IMR-90 (cell line): ENCODE measurements at regions not wholly inside any gene's neighbourhood (a gene's known extent, or its start where the extent isn't known, plus 50 kb on each side); places are given as distances from the start of the nearest gene placed in this dataset.

Experiments used
- ATAC-seq: fragments of 200-7000 bp; cut with Tn5 transposase; 2 replicates; pipeline ENCODE4 v1.9.1; 2020; ENCODE audit warnings: low read depth, mild to moderate bottlenecking, moderate library complexity
- BruUV-seq: library from RNA; stranded (reverse); fragments of 400-500 nt; replicated peaks from 2 replicates; lab custom pipeline; 2021; lab: Mats Ljungman, UMichigan
- CTCF ChIA-PET: fragments of 300-600 bp; formaldehyde crosslinking; extraction: SDS; loops from one replicate; lab custom pipeline; 2021; ENCODE audit warnings: antibody characterized with exemption; lab: Yijun Ruan, JAX
- POLR2A ChIA-PET: fragments of 300-600 bp; sonication (Branson Sonifier 250); formaldehyde crosslinking; loops from one replicate; lab custom pipeline; 2022; ENCODE audit warnings: antibody characterized with exemption; ENCODE audit not compliant: unreplicated experiment; lab: Charles Lee
- DNase-seq: peaks from one replicate; pipeline ENCODE4 v3.0.0; 2013
- H2AFZ ChIP-seq: replicated peaks from 2 replicates; pipeline ENCODE3; 2013; ENCODE audit warnings: low read length, mild to moderate bottlenecking; ENCODE audit not compliant: poor library complexity
- H2AK5ac ChIP-seq: 2 replicates; pipeline ENCODE4 v1.6.1; 2013; ENCODE audit warnings: low read depth, low read length, inconsistent platforms
- H2AK9ac ChIP-seq: replicated peaks from 2 replicates; pipeline ENCODE3; 2013; ENCODE audit warnings: mild to moderate bottlenecking, low read depth, low read length, moderate library complexity; ENCODE audit not compliant: poor library complexity
- H2BK120ac ChIP-seq: 2 replicates; pipeline ENCODE4 v1.6.1; 2013; ENCODE audit warnings: low read depth, low read length, inconsistent platforms
- H2BK15ac ChIP-seq: 3 replicates; pipeline ENCODE4 v1.6.1; 2013; ENCODE audit warnings: low read depth, low read length, inconsistent platforms
- H2BK20ac ChIP-seq: 2 replicates; pipeline ENCODE4 v1.6.1; 2013; ENCODE audit warnings: low read depth, mild to moderate bottlenecking, inconsistent platforms, low read length, moderate library complexity
- H2BK5ac ChIP-seq: 2 replicates; pipeline ENCODE4 v1.6.1; 2013; ENCODE audit warnings: mild to moderate bottlenecking, low read depth, low read length, inconsistent platforms; ENCODE audit not compliant: poor library complexity, severe bottlenecking
- H3K14ac ChIP-seq: replicated peaks from 2 replicates; pipeline ENCODE4 v1.6.1; 2013; ENCODE audit warnings: low read depth, low read length, inconsistent platforms
- H3K18ac ChIP-seq: 2 replicates; pipeline ENCODE4 v1.6.1; 2013; ENCODE audit warnings: low read depth, low read length, control low read depth
- H3K23ac ChIP-seq: 2 replicates; pipeline ENCODE4 v1.6.1; 2013; ENCODE audit warnings: low read depth, low read length, inconsistent platforms
- H3K27ac ChIP-seq: 2 replicates; pipeline ENCODE4 v1.5.1; 2013; ENCODE audit warnings: mild to moderate bottlenecking, control low read depth, low read length; ENCODE audit not compliant: insufficient read depth
- H3K27me3 ChIP-seq: 2 replicates; pipeline ENCODE4 v1.6.1; 2013; ENCODE audit warnings: low read length; ENCODE audit not compliant: control insufficient read depth, insufficient read depth
- H3K36me3 ChIP-seq: 2 replicates; pipeline ENCODE4 v1.6.1; 2013; ENCODE audit warnings: low read length, mixed read lengths; ENCODE audit not compliant: control insufficient read depth, insufficient read depth
- H3K4ac ChIP-seq: 2 replicates; pipeline ENCODE4 v1.6.1; 2013; ENCODE audit warnings: low read depth, low read length, inconsistent platforms
- H3K4me1 ChIP-seq: 2 replicates; pipeline ENCODE4 v1.6.1; 2013; ENCODE audit warnings: low read length, mixed read lengths; ENCODE audit not compliant: control insufficient read depth, insufficient read depth
- H3K4me2 ChIP-seq: 2 replicates; pipeline ENCODE4 v1.6.1; 2013; ENCODE audit warnings: low read depth, mild to moderate bottlenecking, control low read depth, low read length, moderate library complexity
- H3K4me3 ChIP-seq: 2 replicates; pipeline ENCODE4 v1.5.1; 2013; ENCODE audit warnings: low read depth, mild to moderate bottlenecking, control low read depth, low read length, moderate library complexity; ENCODE audit not compliant: insufficient read depth
- H3K56ac ChIP-seq: 2 replicates; pipeline ENCODE4 v1.6.1; 2013; ENCODE audit warnings: low read length, inconsistent platforms; ENCODE audit not compliant: insufficient read depth; ENCODE audit errors: extremely low read depth
- H3K79me1 ChIP-seq, 2 experiments: 2 replicates each; pipeline ENCODE4 v1.6.1; 2013; ENCODE audit warnings: low read length in 2 of 2, inconsistent platforms in 1 of 2, low read depth in 1 of 2
- H3K9ac ChIP-seq: 2 replicates; pipeline ENCODE4 v1.6.1; 2013; ENCODE audit warnings: low read depth, low read length, control low read depth
- H3K9me1 ChIP-seq: 2 replicates; pipeline ENCODE4 v1.6.1; 2013; ENCODE audit warnings: low read length, inconsistent platforms; ENCODE audit not compliant: insufficient read depth
- H3K9me3 ChIP-seq: 2 replicates; pipeline ENCODE4 v1.6.1; 2013; ENCODE audit warnings: low read length; ENCODE audit not compliant: control insufficient read depth, insufficient read depth
- H4K20me1 ChIP-seq: 2 replicates; pipeline ENCODE4 v1.6.1; 2013; ENCODE audit warnings: low read length, inconsistent platforms; ENCODE audit not compliant: insufficient read depth
- H4K5ac ChIP-seq: 2 replicates; pipeline ENCODE4 v1.6.1; 2013; ENCODE audit warnings: mild to moderate bottlenecking, low read depth, low read length, control low read depth
- H4K8ac ChIP-seq, 2 experiments: 2 replicates each; pipeline ENCODE4 v1.6.1; 2013; ENCODE audit warnings: low read depth in 2 of 2, low read length in 2 of 2, control low read depth in 1 of 2, inconsistent platforms in 1 of 2
- H4K91ac ChIP-seq: 2 replicates; pipeline ENCODE4 v1.6.1; 2013; ENCODE audit warnings: low read depth, low read length, inconsistent platforms; ENCODE audit not compliant: insufficient read depth
- ELK1 ChIP-seq: fragments of 150-350 bp; IDR thresholded peaks from 2 replicates; pipeline ENCODE4 v1.6.1; 2016; ENCODE audit warnings: low read depth, mild to moderate bottlenecking, low read length, moderate library complexity, borderline replicate concordance
- RAD21 ChIP-seq: IDR thresholded peaks from 2 replicates; pipeline ENCODE4 v1.6.1; 2012; ENCODE audit warnings: low read length, improper control_type of control experiment
- WGBS, 2 experiments: methylation state at CpG; one replicate each; pipeline versions ENCODE4 v1.1.5 to v1.1.7; 2013; ENCODE audit warnings: missing lambda C conversion rate in 2 of 2; ENCODE audit not compliant: insufficient read length in 1 of 2; ENCODE audit errors: extremely low coverage in 2 of 2; 5-methylcytosine and 5-hydroxymethylcytosine counted together
- dilution Hi-C: fragments of 300-500 bp; cut with HindIII; formaldehyde crosslinking; loops from one replicate; pipeline ENCODE4 v1.14.3; 2018; ENCODE audit warnings: low sequenced_read_pairs; ENCODE audit not compliant: unreplicated experiment
- in situ Hi-C: fragments of 300-500 bp; cut with MboI; formaldehyde crosslinking; loops from 3 replicates; pipeline ENCODE4 v1.14.3; 2019; ENCODE audit warnings: low sequenced_read_pairs, inconsistent platforms, mixed read lengths
- intact Hi-C: fragments of 100-400 bp; cut with micrococcal nuclease; formaldehyde crosslinking; loops from 2 replicates; pipeline ENCODE4 v1.10.0; 2022
- TF ChIP-seq, protein P1 (sequence below): conservative IDR thresholded peaks from 2 replicates; pipeline ENCODE4 v1.5.1; 2012; ENCODE audit warnings: mild to moderate bottlenecking, low read depth, low read length, improper control_type of control experiment

DNA sequence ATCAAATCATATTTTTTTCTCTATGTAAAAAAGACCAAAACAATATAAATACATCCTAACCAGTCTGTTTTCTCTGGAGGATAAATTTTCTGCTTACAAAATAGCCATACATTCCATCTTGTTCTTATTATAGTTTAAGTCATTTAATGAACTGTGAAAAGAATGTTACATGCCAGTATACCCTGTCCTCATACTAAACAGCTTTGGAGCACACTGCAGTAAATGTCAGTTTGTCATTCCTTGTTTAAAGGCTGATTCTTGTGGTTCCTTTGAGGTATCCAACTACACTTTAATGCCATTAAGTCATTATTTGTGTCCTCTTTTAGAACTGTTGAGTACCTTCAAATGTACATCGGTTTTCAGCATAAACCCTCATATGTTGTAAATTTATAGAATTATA, 52.7 kb upstream of the DCBLD2 start:
- H3K56ac ChIP-seq, result no peak overlapping the region
- H2AFZ ChIP-seq, result no peak overlapping the region
- TF ChIP-seq, protein P1, sequence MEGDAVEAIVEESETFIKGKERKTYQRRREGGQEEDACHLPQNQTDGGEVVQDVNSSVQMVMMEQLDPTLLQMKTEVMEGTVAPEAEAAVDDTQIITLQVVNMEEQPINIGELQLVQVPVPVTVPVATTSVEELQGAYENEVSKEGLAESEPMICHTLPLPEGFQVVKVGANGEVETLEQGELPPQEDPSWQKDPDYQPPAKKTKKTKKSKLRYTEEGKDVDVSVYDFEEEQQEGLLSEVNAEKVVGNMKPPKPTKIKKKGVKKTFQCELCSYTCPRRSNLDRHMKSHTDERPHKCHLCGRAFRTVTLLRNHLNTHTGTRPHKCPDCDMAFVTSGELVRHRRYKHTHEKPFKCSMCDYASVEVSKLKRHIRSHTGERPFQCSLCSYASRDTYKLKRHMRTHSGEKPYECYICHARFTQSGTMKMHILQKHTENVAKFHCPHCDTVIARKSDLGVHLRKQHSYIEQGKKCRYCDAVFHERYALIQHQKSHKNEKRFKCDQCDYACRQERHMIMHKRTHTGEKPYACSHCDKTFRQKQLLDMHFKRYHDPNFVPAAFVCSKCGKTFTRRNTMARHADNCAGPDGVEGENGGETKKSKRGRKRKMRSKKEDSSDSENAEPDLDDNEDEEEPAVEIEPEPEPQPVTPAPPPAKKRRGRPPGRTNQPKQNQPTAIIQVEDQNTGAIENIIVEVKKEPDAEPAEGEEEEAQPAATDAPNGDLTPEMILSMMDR, result no peak
- TF ChIP-seq ELK1, result no peak
- TF ChIP-seq RAD21, result no peak
- no peak overlapping the region for H3K9ac ChIP-seq
- H2AK5ac ChIP-seq, result no peak overlapping the region
- H2BK5ac ChIP-seq, result no peak overlapping the region
- no peak overlapping the region for H2BK15ac ChIP-seq
- no peaks in the 10 kb centered on the region for H3K27me3 ChIP-seq
- no peak overlapping the region for H3K4me3 ChIP-seq
- H2AK9ac ChIP-seq, result no peak overlapping the region
- no peak overlapping the region for H4K8ac ChIP-seq
- H3K36me3 ChIP-seq, result no peaks in the 10 kb centered on the region
- no TSS peak for BruUV-seq
- H3K4ac ChIP-seq, result no peak overlapping the region
- no peak for DNase-seq
- H3K18ac ChIP-seq, result no peak overlapping the region
- no peak overlapping the region for H4K91ac ChIP-seq
- 0 out of 2 replicates have a peak overlapping the region, but pooled peaks have one; percentile 30 for H3K14ac ChIP-seq
- no peaks in the 10 kb centered on the region for H3K9me1 ChIP-seq
- ChIA-PET POLR2A (no interaction called here), CTCF (no interaction called here)
- peak; percentile 37; the same call in 1 of the 2 replicates for ATAC-seq
- H4K5ac ChIP-seq, result no peak overlapping the region
- 0 out of 2 replicates have a peak overlapping the region, but pooled peaks have one; percentile 63 for H3K23ac ChIP-seq
- no peak overlapping the region for H3K4me2 ChIP-seq
- no peaks in the 10 kb centered on the region for H3K9me3 ChIP-seq
- dilution Hi-C loops, result no loop called here
- in situ Hi-C loops, result no loop called here
- no peak overlapping the region for H2BK120ac ChIP-seq
- intact Hi-C loops, result no loop called here
- H4K20me1 ChIP-seq, result no peaks in the 10 kb centered on the region
- WGBS, 2 experiments, result no CpG with 5 or more reads among the region's 1 CpG
- H2BK20ac ChIP-seq, result no peak overlapping the region
- H3K79me1 ChIP-seq, result no peaks in the 10 kb centered on the region; a peak in 1 of 4 replicates
- H3K4me1 ChIP-seq, result peaks cover 6% of the 10 kb centered on the region; the same call in 1 of the 2 replicates
- no peak overlapping the region for H3K27ac ChIP-seq
